ENCODE measurements at regions not wholly inside any gene's neighbourhood (a gene's known extent, or its start where the extent isn't known, plus 50 kb on each side); places are given as distances from the start of the nearest gene placed in this dataset.
"Not testable (repeated sequence)": the region's sequence is repeated elsewhere in the genome, so short reads cannot be mapped to it uniquely, and the experiment has no call there.

DNA sequence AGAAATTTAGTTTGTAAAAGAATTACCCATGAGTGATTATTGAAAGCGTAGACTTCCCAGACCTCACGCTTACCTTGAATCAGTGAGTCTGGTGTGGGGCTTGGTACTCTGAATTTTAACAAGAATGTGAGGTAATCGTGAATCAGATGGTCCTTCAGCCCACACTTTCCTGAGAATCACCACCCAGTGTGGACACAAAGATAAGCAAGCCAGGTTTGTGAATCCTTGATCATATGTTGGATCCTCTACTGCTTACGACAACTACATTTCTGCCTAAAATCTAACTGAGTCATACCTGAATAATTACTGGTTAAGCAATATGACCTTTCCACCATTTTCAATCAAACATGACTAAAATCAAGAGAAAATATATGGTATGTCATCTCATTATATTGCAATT is 589.3 kb downstream of the TFAP2A start:
- Histone ChIP-seq H3K9me3 (ENCODE audit: low read depth) (no peaks in the 10 kb centered on the region), H3K27ac (no peak overlapping the region), H3K4me3 (no peak overlapping the region), H3K36me3 (no peaks in the 10 kb centered on the region), H3K4me1 (ENCODE audit: low read depth) (no peaks in the 10 kb centered on the region), H3K27me3 (no peaks in the 10 kb centered on the region)
- TF ChIP-seq, protein P1, sequence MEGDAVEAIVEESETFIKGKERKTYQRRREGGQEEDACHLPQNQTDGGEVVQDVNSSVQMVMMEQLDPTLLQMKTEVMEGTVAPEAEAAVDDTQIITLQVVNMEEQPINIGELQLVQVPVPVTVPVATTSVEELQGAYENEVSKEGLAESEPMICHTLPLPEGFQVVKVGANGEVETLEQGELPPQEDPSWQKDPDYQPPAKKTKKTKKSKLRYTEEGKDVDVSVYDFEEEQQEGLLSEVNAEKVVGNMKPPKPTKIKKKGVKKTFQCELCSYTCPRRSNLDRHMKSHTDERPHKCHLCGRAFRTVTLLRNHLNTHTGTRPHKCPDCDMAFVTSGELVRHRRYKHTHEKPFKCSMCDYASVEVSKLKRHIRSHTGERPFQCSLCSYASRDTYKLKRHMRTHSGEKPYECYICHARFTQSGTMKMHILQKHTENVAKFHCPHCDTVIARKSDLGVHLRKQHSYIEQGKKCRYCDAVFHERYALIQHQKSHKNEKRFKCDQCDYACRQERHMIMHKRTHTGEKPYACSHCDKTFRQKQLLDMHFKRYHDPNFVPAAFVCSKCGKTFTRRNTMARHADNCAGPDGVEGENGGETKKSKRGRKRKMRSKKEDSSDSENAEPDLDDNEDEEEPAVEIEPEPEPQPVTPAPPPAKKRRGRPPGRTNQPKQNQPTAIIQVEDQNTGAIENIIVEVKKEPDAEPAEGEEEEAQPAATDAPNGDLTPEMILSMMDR (IDR thresholded peaks at IDR 0.05; ENCODE audit: low read depth, low read length) = no peak
- no peak for DNase-seq (ENCODE audit: low read depth in 1 of 2, low spot score in 1 of 2)

- not testable (repeated sequence) for H3K36me3 ChIP-seq; H3K27ac ChIP-seq; H3K4me3 ChIP-seq; H3K4me1 ChIP-seq (ENCODE audit: low read depth); H3K9me3 ChIP-seq (ENCODE audit: low read depth); H3K27me3 ChIP-seq; DNase-seq (ENCODE audit: low read depth in 1 of 2, low spot score in 1 of 2)
Measured at GRCh38 chr6:9810727-9811126, 604.1 kb downstream of the TFAP2A start.

DNA sequence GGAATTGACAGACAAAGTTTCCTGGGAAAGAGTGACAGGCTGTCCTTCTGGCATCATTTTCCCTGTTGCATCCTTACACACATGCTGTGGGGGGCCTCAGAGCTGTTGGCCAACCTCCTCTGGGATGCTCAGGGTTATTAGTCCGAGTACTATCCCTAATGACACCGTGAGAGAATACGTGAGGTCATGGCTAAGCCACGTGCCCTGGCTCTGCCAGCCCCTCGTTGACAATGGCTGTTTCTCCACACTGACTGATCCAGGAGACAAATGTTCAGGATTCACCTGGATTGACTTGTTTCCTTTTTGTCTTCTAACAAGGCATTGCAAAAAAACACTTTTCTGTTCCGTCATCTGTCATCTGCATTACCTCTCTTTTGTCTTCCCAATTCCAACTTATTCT is 604.6 kb downstream of the TFAP2A start:
- TF ChIP-seq, protein P1 (IDR thresholded peaks at IDR 0.05; ENCODE audit: low read depth, low read length) = no peak
- Histone ChIP-seq H3K27me3 (no peaks in the 10 kb centered on the region), H3K9me3 (ENCODE audit: low read depth) (no peaks in the 10 kb centered on the region), H3K4me3 (no peak overlapping the region), H3K36me3 (no peaks in the 10 kb centered on the region), H3K4me1 (ENCODE audit: low read depth) (no peaks in the 10 kb centered on the region), H3K27ac (no peak overlapping the region)
- no peak for DNase-seq (ENCODE audit: low read depth in 1 of 2, low spot score in 1 of 2)

DNA sequence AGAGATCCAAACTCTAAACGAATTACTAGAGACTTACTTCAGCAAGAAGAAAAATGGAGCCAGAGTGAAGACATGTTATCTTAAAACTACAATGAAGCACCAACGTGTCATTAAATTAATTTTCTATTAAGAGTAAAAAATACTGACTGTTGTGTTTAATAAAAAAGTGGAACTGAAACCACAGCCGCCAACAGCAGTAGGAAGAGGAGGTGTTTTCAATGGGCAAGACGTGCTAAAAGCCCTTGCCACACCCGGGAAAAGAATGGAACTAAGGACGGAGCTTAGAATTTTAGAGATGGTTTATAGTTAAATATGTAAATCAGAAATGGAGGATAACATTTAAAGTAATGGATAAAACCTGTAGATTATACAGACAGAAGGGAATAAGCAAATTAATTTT is 608.7 kb downstream of the TFAP2A start:
- TF ChIP-seq, protein P1 (IDR thresholded peaks at IDR 0.05; ENCODE audit: low read depth, low read length) = no peak
- no peaks in the 10 kb centered on the region for H3K4me1 ChIP-seq (ENCODE audit: low read depth)
- DNase-seq (ENCODE audit: low read depth in 1 of 2, low spot score in 1 of 2) = no peak
- H3K27ac ChIP-seq = no peak overlapping the region
- H3K36me3 ChIP-seq = no peaks in the 10 kb centered on the region
- no peaks in the 10 kb centered on the region for H3K9me3 ChIP-seq (ENCODE audit: low read depth)
- H3K27me3 ChIP-seq = no peaks in the 10 kb centered on the region
- H3K4me3 ChIP-seq = no peak overlapping the region

DNA sequence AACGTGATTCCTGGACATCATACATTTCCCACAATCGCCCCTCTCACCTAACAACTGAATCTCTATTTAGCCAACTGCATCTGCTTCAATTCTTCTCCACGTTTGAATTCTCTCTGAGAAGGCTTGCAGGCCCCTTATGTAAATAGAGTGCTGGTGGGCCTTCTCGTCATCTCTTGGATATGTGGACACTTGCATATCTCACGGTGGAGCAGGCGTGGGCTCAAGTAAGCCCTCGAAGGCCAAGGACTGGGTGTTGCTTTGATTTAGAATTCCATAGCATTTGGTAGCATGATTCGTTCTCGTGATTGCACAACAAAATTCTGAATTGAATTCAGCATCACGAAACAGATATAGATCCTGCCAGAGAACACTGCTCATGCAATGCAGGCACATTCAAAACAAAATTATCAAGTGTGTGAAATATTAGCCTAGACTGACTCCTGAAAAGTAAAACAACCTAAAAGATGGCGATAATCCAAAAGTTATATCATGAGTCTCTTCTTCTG is 613.6 kb downstream of the TFAP2A start:
- Histone ChIP-seq H3K27me3 (no peaks in the 10 kb centered on the region), H3K36me3 (no peaks in the 10 kb centered on the region), H3K27ac (no peak overlapping the region), H3K9me3 (ENCODE audit: low read depth) (no peaks in the 10 kb centered on the region), H3K4me1 (ENCODE audit: low read depth) (no peaks in the 10 kb centered on the region), H3K4me3 (no peak overlapping the region)
- TF ChIP-seq, protein P1 (IDR thresholded peaks at IDR 0.05; ENCODE audit: low read depth, low read length) = no peak
- no peak for DNase-seq (ENCODE audit: low read depth in 1 of 2, low spot score in 1 of 2)

DNA sequence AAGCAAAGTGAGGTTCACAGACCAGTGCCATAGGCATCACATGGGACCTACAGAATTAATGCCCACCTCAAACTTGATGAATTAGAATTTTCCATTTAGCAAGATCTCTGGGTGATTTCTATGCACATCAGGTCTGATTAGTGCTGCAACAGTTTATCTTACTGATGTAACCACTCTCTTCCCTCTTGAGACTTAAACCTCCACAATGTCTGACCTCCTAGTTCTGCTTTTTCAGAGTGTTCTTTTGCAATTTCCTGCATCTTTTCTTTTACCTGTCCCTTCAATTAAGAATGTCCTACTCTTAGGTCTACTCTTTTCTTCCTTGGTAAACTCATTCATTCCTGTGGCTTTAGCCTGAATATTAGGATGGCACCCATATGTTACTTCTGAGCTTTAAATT is 615.3 kb downstream of the TFAP2A start:
- Histone ChIP-seq H3K9me3 (ENCODE audit: low read depth) (no peaks in the 10 kb centered on the region), H3K4me1 (ENCODE audit: low read depth) (no peaks in the 10 kb centered on the region), H3K36me3 (no peaks in the 10 kb centered on the region), H3K4me3 (no peak overlapping the region), H3K27me3 (no peaks in the 10 kb centered on the region), H3K27ac (no peak overlapping the region)
- TF ChIP-seq, protein P1 (IDR thresholded peaks at IDR 0.05; ENCODE audit: low read depth, low read length) = no peak
- DNase-seq (ENCODE audit: low read depth in 1 of 2, low spot score in 1 of 2) = no peak
